IMR-90 (cell line): ENCODE measurements at regions not wholly inside any gene's neighbourhood (a gene's known extent, or its start where the extent isn't known, plus 50 kb on each side); places are given as distances from the start of the nearest gene placed in this dataset.

Source experiments
- ATAC-seq: fragments of 200-7000 bp; cut with Tn5 transposase; 2 replicates; pipeline ENCODE4 v1.9.1; 2020; ENCODE audit warnings: low read depth, mild to moderate bottlenecking, moderate library complexity
- BruUV-seq: library from RNA; stranded (reverse); fragments of 400-500 nt; replicated peaks from 2 replicates; lab custom pipeline; 2021; lab: Mats Ljungman, UMichigan
- CTCF ChIA-PET: fragments of 300-600 bp; formaldehyde crosslinking; extraction: SDS; loops from one replicate; lab custom pipeline; 2021; ENCODE audit warnings: antibody characterized with exemption; lab: Yijun Ruan, JAX
- POLR2A ChIA-PET: fragments of 300-600 bp; sonication (Branson Sonifier 250); formaldehyde crosslinking; loops from one replicate; lab custom pipeline; 2022; ENCODE audit warnings: antibody characterized with exemption; ENCODE audit not compliant: unreplicated experiment; lab: Charles Lee
- DNase-seq: peaks from one replicate; pipeline ENCODE4 v3.0.0; 2013
- H2AFZ ChIP-seq: replicated peaks from 2 replicates; pipeline ENCODE3; 2013; ENCODE audit warnings: low read length, mild to moderate bottlenecking; ENCODE audit not compliant: poor library complexity
- H2AK5ac ChIP-seq: 2 replicates; pipeline ENCODE4 v1.6.1; 2013; ENCODE audit warnings: low read depth, low read length, inconsistent platforms
- H2AK9ac ChIP-seq: replicated peaks from 2 replicates; pipeline ENCODE3; 2013; ENCODE audit warnings: mild to moderate bottlenecking, low read depth, low read length, moderate library complexity; ENCODE audit not compliant: poor library complexity
- H2BK120ac ChIP-seq: 2 replicates; pipeline ENCODE4 v1.6.1; 2013; ENCODE audit warnings: low read depth, low read length, inconsistent platforms
- H2BK15ac ChIP-seq: 3 replicates; pipeline ENCODE4 v1.6.1; 2013; ENCODE audit warnings: low read depth, low read length, inconsistent platforms
- H2BK20ac ChIP-seq: 2 replicates; pipeline ENCODE4 v1.6.1; 2013; ENCODE audit warnings: low read depth, mild to moderate bottlenecking, inconsistent platforms, low read length, moderate library complexity
- H2BK5ac ChIP-seq: 2 replicates; pipeline ENCODE4 v1.6.1; 2013; ENCODE audit warnings: mild to moderate bottlenecking, low read depth, low read length, inconsistent platforms; ENCODE audit not compliant: poor library complexity, severe bottlenecking
- H3K14ac ChIP-seq: replicated peaks from 2 replicates; pipeline ENCODE4 v1.6.1; 2013; ENCODE audit warnings: low read depth, low read length, inconsistent platforms
- H3K18ac ChIP-seq: 2 replicates; pipeline ENCODE4 v1.6.1; 2013; ENCODE audit warnings: low read depth, low read length, control low read depth
- H3K23ac ChIP-seq: 2 replicates; pipeline ENCODE4 v1.6.1; 2013; ENCODE audit warnings: low read depth, low read length, inconsistent platforms
- H3K27ac ChIP-seq: 2 replicates; pipeline ENCODE4 v1.5.1; 2013; ENCODE audit warnings: mild to moderate bottlenecking, control low read depth, low read length; ENCODE audit not compliant: insufficient read depth
- H3K27me3 ChIP-seq: 2 replicates; pipeline ENCODE4 v1.6.1; 2013; ENCODE audit warnings: low read length; ENCODE audit not compliant: control insufficient read depth, insufficient read depth
- H3K36me3 ChIP-seq: 2 replicates; pipeline ENCODE4 v1.6.1; 2013; ENCODE audit warnings: low read length, mixed read lengths; ENCODE audit not compliant: control insufficient read depth, insufficient read depth
- H3K4ac ChIP-seq: 2 replicates; pipeline ENCODE4 v1.6.1; 2013; ENCODE audit warnings: low read depth, low read length, inconsistent platforms
- H3K4me1 ChIP-seq: 2 replicates; pipeline ENCODE4 v1.6.1; 2013; ENCODE audit warnings: low read length, mixed read lengths; ENCODE audit not compliant: control insufficient read depth, insufficient read depth
- H3K4me2 ChIP-seq: 2 replicates; pipeline ENCODE4 v1.6.1; 2013; ENCODE audit warnings: low read depth, mild to moderate bottlenecking, control low read depth, low read length, moderate library complexity
- H3K4me3 ChIP-seq: 2 replicates; pipeline ENCODE4 v1.5.1; 2013; ENCODE audit warnings: low read depth, mild to moderate bottlenecking, control low read depth, low read length, moderate library complexity; ENCODE audit not compliant: insufficient read depth
- H3K56ac ChIP-seq: 2 replicates; pipeline ENCODE4 v1.6.1; 2013; ENCODE audit warnings: low read length, inconsistent platforms; ENCODE audit not compliant: insufficient read depth; ENCODE audit errors: extremely low read depth
- H3K79me1 ChIP-seq, 2 experiments: 2 replicates each; pipeline ENCODE4 v1.6.1; 2013; ENCODE audit warnings: low read length in 2 of 2, inconsistent platforms in 1 of 2, low read depth in 1 of 2
- H3K9ac ChIP-seq: 2 replicates; pipeline ENCODE4 v1.6.1; 2013; ENCODE audit warnings: low read depth, low read length, control low read depth
- H3K9me1 ChIP-seq: 2 replicates; pipeline ENCODE4 v1.6.1; 2013; ENCODE audit warnings: low read length, inconsistent platforms; ENCODE audit not compliant: insufficient read depth
- H3K9me3 ChIP-seq: 2 replicates; pipeline ENCODE4 v1.6.1; 2013; ENCODE audit warnings: low read length; ENCODE audit not compliant: control insufficient read depth, insufficient read depth
- H4K20me1 ChIP-seq: 2 replicates; pipeline ENCODE4 v1.6.1; 2013; ENCODE audit warnings: low read length, inconsistent platforms; ENCODE audit not compliant: insufficient read depth
- H4K5ac ChIP-seq: 2 replicates; pipeline ENCODE4 v1.6.1; 2013; ENCODE audit warnings: mild to moderate bottlenecking, low read depth, low read length, control low read depth
- H4K8ac ChIP-seq, 2 experiments: 2 replicates each; pipeline ENCODE4 v1.6.1; 2013; ENCODE audit warnings: low read depth in 2 of 2, low read length in 2 of 2, control low read depth in 1 of 2, inconsistent platforms in 1 of 2
- H4K91ac ChIP-seq: 2 replicates; pipeline ENCODE4 v1.6.1; 2013; ENCODE audit warnings: low read depth, low read length, inconsistent platforms; ENCODE audit not compliant: insufficient read depth
- BHLHE40 ChIP-seq: fragments of 150-350 bp; IDR thresholded peaks from 2 replicates; pipeline ENCODE4 v1.6.1; 2016; ENCODE audit warnings: mild to moderate bottlenecking, low read depth, low read length
- CHD1 ChIP-seq: IDR thresholded peaks from 2 replicates; pipeline ENCODE4 v1.6.1; 2012; ENCODE audit warnings: low read depth, low read length, improper control_type of control experiment
- CTCF ChIP-seq: conservative IDR thresholded peaks from 2 replicates; pipeline ENCODE4 v1.5.1; 2012; ENCODE audit warnings: mild to moderate bottlenecking, low read depth, low read length, improper control_type of control experiment
- FOS ChIP-seq: fragments of 150-350 bp; IDR thresholded peaks from 2 replicates; pipeline ENCODE4 v1.6.1; 2016; ENCODE audit warnings: low read depth, low read length
- MXI1 ChIP-seq: IDR thresholded peaks from 2 replicates; pipeline ENCODE4 v1.6.1; 2012; ENCODE audit warnings: low read depth, mild to moderate bottlenecking, low read length, moderate library complexity, borderline replicate concordance
- SMC3 ChIP-seq: fragments of 150-350 bp; IDR thresholded peaks from 2 replicates; pipeline ENCODE4 v1.6.1; 2016; ENCODE audit warnings: low read depth, mild to moderate bottlenecking, antibody characterized with exemption, low read length, moderate library complexity
- USF2 ChIP-seq: fragments of 150-350 bp; IDR thresholded peaks from 2 replicates; pipeline ENCODE4 v1.6.1; 2017; ENCODE audit warnings: mild to moderate bottlenecking, antibody characterized with exemption, low read length, low read depth
- WGBS, 2 experiments: methylation state at CpG; one replicate each; pipeline versions ENCODE4 v1.1.5 to v1.1.7; 2013; ENCODE audit warnings: missing lambda C conversion rate in 2 of 2; ENCODE audit not compliant: insufficient read length in 1 of 2; ENCODE audit errors: extremely low coverage in 2 of 2; 5-methylcytosine and 5-hydroxymethylcytosine counted together
- dilution Hi-C: fragments of 300-500 bp; cut with HindIII; formaldehyde crosslinking; loops from one replicate; pipeline ENCODE4 v1.14.3; 2018; ENCODE audit warnings: low sequenced_read_pairs; ENCODE audit not compliant: unreplicated experiment
- in situ Hi-C: fragments of 300-500 bp; cut with MboI; formaldehyde crosslinking; loops from 3 replicates; pipeline ENCODE4 v1.14.3; 2019; ENCODE audit warnings: low sequenced_read_pairs, inconsistent platforms, mixed read lengths
- intact Hi-C: fragments of 100-400 bp; cut with micrococcal nuclease; formaldehyde crosslinking; loops from 2 replicates; pipeline ENCODE4 v1.10.0; 2022
- TF ChIP-seq, protein P1 (sequence below): fragments of 150-350 bp; IDR thresholded peaks from 2 replicates; pipeline ENCODE4 v1.6.1; 2016; ENCODE audit warnings: low read depth, mild to moderate bottlenecking, low read length, moderate library complexity, borderline replicate concordance

GRCh38 chr14:94994245-94994644 is 163.1 kb downstream of the DICER1 start:
- no peak overlapping the region for H3K9ac ChIP-seq
- WGBS, 2 experiments = no CpG with 5 or more reads among the region's 1 CpG
- H4K8ac ChIP-seq = no peak overlapping the region
- H3K18ac ChIP-seq = no peak overlapping the region
- no peak overlapping the region for H3K56ac ChIP-seq
- in situ Hi-C loops = no loop called here
- H3K9me1 ChIP-seq = no peaks in the 10 kb centered on the region
- no peak overlapping the region for H2AFZ ChIP-seq
- H2BK120ac ChIP-seq = no peak overlapping the region
- no peak overlapping the region for H3K23ac ChIP-seq
- H2BK15ac ChIP-seq = no peak overlapping the region
- no peak overlapping the region for H3K4me3 ChIP-seq
- H2BK20ac ChIP-seq = no peak overlapping the region
- no peak overlapping the region for H2AK9ac ChIP-seq
- H3K4me2 ChIP-seq = no peak overlapping the region
- H3K27ac ChIP-seq = no peak overlapping the region
- intact Hi-C loops = no loop called here
- H4K20me1 ChIP-seq = no peaks in the 10 kb centered on the region
- dilution Hi-C loops = no loop called here
- no peak overlapping the region for H3K4ac ChIP-seq
- TF ChIP-seq USF2 (no peak), CTCF (no peak), SMC3 (no peak), FOS (no peak), MXI1 (no peak), CHD1 (no peak), BHLHE40 (no peak)
- TF ChIP-seq, protein P1, sequence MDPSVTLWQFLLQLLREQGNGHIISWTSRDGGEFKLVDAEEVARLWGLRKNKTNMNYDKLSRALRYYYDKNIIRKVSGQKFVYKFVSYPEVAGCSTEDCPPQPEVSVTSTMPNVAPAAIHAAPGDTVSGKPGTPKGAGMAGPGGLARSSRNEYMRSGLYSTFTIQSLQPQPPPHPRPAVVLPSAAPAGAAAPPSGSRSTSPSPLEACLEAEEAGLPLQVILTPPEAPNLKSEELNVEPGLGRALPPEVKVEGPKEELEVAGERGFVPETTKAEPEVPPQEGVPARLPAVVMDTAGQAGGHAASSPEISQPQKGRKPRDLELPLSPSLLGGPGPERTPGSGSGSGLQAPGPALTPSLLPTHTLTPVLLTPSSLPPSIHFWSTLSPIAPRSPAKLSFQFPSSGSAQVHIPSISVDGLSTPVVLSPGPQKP = no peak
- peaks cover 2% of the 10 kb centered on the region; the same call in 1 of the 2 replicates for H3K27me3 ChIP-seq
- no peaks in the 10 kb centered on the region for H3K4me1 ChIP-seq
- no peak overlapping the region for H4K91ac ChIP-seq
- ATAC-seq = no peak
- H3K14ac ChIP-seq = no peak overlapping the region
- H4K5ac ChIP-seq = no peak overlapping the region
- no peaks in the 10 kb centered on the region for H3K9me3 ChIP-seq
- CTCF ChIA-PET = no interaction called here
- no peak overlapping the region for H2AK5ac ChIP-seq
- no peaks in the 10 kb centered on the region for H3K36me3 ChIP-seq
- BruUV-seq = no TSS peak
- POLR2A ChIA-PET = no interaction called here
- no peaks in the 10 kb centered on the region for H3K79me1 ChIP-seq
- DNase-seq = no peak
- H2BK5ac ChIP-seq = no peak overlapping the region
